Adipocyte (in vitro differentiated cells): ENCODE measurements at regions not wholly inside any gene's neighbourhood (a gene's known extent, or its start where the extent isn't known, plus 50 kb on each side); places are given as distances from the start of the nearest gene placed in this dataset.

Experiments
- DNase-seq: peaks from one replicate; pipeline ENCODE4 v3.0.0-alpha.2; 2015; ENCODE audit warnings: low read depth
- H3K27me3 ChIP-seq: replicated peaks from 2 replicates; pipeline ENCODE4 v1.7.0; 2013; ENCODE audit warnings: mild to moderate bottlenecking, low read length, moderate library complexity; ENCODE audit not compliant: control insufficient read depth, insufficient read depth
- H3K36me3 ChIP-seq: 2 replicates; pipeline ENCODE4 v1.7.0; 2013; ENCODE audit warnings: low read length, mild to moderate bottlenecking, moderate library complexity; ENCODE audit not compliant: control insufficient read depth, insufficient read depth, severe bottlenecking
- H3K4me1 ChIP-seq: 2 replicates; pipeline ENCODE4 v1.7.0; 2013; ENCODE audit warnings: mild to moderate bottlenecking, low read length, moderate library complexity; ENCODE audit not compliant: control insufficient read depth, insufficient read depth
- H3K4me3 ChIP-seq: 2 replicates; pipeline ENCODE4 v1.7.0; 2013; ENCODE audit warnings: mild to moderate bottlenecking, low read length, moderate library complexity
- H3K9ac ChIP-seq: 2 replicates; pipeline ENCODE4 v1.7.0; 2013; ENCODE audit warnings: mild to moderate bottlenecking, low read length, moderate library complexity
- H3K9me3 ChIP-seq: 2 replicates; pipeline ENCODE4 v1.7.0; 2013; ENCODE audit warnings: mild to moderate bottlenecking, low read length, moderate library complexity; ENCODE audit not compliant: control insufficient read depth

- H3K9me3 ChIP-seq: no peaks in the 10 kb centered on the region
- peak overlapping the region; percentile 44 for H3K9ac ChIP-seq
- H3K4me1 ChIP-seq: peaks cover 14% of the 10 kb centered on the region
- H3K27me3 ChIP-seq: no peaks in the 10 kb centered on the region
- no peaks in the 10 kb centered on the region for H3K36me3 ChIP-seq
- DNase-seq: no peak
- no peak overlapping the region for H3K4me3 ChIP-seq
Observed at GRCh38 chr11:69381681-69382130, 87.8 kb downstream of the MYEOV start.

GRCh38 chr11:69382131-69383128 is 88.5 kb downstream of the MYEOV start:
- H3K9ac ChIP-seq: peak overlapping the region; percentile 44
- H3K4me1 ChIP-seq: peaks cover 14% of the 10 kb centered on the region
- H3K9me3 ChIP-seq: peaks cover under 1% of the 10 kb centered on the region
- no peaks in the 10 kb centered on the region for H3K27me3 ChIP-seq
- no peaks in the 10 kb centered on the region for H3K36me3 ChIP-seq
- no peak overlapping the region for H3K4me3 ChIP-seq
- DNase-seq: no peak

- DNase-seq: no peak
- Histone ChIP-seq H3K9ac (no peak overlapping the region), H3K4me3 (no peak overlapping the region), H3K27me3 (no peaks in the 10 kb centered on the region), H3K9me3 (peaks cover 13% of the 10 kb centered on the region), H3K4me1 (peaks cover 14% of the 10 kb centered on the region), H3K36me3 (no peaks in the 10 kb centered on the region)
Observed at GRCh38 chr11:69383372-69384250, 89.7 kb downstream of the MYEOV start.

GRCh38 chr11:69384251-69385143 is 90.5 kb downstream of the MYEOV start:
- Histone ChIP-seq H3K27me3 (no peaks in the 10 kb centered on the region), H3K4me1 (peaks cover 14% of the 10 kb centered on the region), H3K9ac (no peak overlapping the region), H3K9me3 (peaks cover 21% of the 10 kb centered on the region), H3K4me3 (no peak overlapping the region), H3K36me3 (no peaks in the 10 kb centered on the region)
- DNase-seq: no peak

GRCh38 chr11:69385144-69385820 is 91.3 kb downstream of the MYEOV start:
- no peak overlapping the region for H3K4me3 ChIP-seq
- no peaks in the 10 kb centered on the region for H3K36me3 ChIP-seq
- H3K4me1 ChIP-seq: peaks cover 14% of the 10 kb centered on the region
- no peak for DNase-seq
- peaks cover 21% of the 10 kb centered on the region for H3K9me3 ChIP-seq
- H3K9ac ChIP-seq: no peak overlapping the region
- no peaks in the 10 kb centered on the region for H3K27me3 ChIP-seq

GRCh38 chr11:69385832-69386427 is 92.0 kb downstream of the MYEOV start:
- H3K9ac ChIP-seq: no peak overlapping the region
- no peak for DNase-seq
- no peaks in the 10 kb centered on the region for H3K27me3 ChIP-seq
- no peak overlapping the region for H3K4me3 ChIP-seq
- no peaks in the 10 kb centered on the region for H3K36me3 ChIP-seq
- H3K4me1 ChIP-seq: peaks cover 12% of the 10 kb centered on the region
- H3K9me3 ChIP-seq: peaks cover 21% of the 10 kb centered on the region

GRCh38 chr11:69386594-69387408 is 92.8 kb downstream of the MYEOV start:
- no peaks in the 10 kb centered on the region for H3K36me3 ChIP-seq
- H3K9ac ChIP-seq: no peak overlapping the region
- H3K27me3 ChIP-seq: no peaks in the 10 kb centered on the region
- no peak overlapping the region for H3K4me3 ChIP-seq
- peaks cover 3% of the 10 kb centered on the region for H3K4me1 ChIP-seq
- peaks cover 21% of the 10 kb centered on the region for H3K9me3 ChIP-seq
- no peak for DNase-seq

GRCh38 chr11:69387409-69387885 is 93.5 kb downstream of the MYEOV start:
- no peak for DNase-seq
- Histone ChIP-seq H3K9ac (no peak overlapping the region), H3K4me3 (peak overlapping the region; percentile 8), H3K36me3 (no peaks in the 10 kb centered on the region), H3K4me1 (no peaks in the 10 kb centered on the region), H3K27me3 (no peaks in the 10 kb centered on the region), H3K9me3 (peaks cover 21% of the 10 kb centered on the region)

- H3K27me3 ChIP-seq: peaks cover 4% of the 10 kb centered on the region
- peaks cover 21% of the 10 kb centered on the region for H3K9me3 ChIP-seq
- no peak for DNase-seq
- no peak overlapping the region for H3K4me3 ChIP-seq
- H3K9ac ChIP-seq: no peak overlapping the region
- H3K4me1 ChIP-seq: no peaks in the 10 kb centered on the region
- H3K36me3 ChIP-seq: no peaks in the 10 kb centered on the region
Observed at GRCh38 chr11:69388210-69388609, 93.3 kb upstream of the LINC01488 start.
